ENCODE measurements at regions not wholly inside any gene's neighbourhood (a gene's known extent, or its start where the extent isn't known, plus 50 kb on each side); places are given as distances from the start of the nearest gene placed in this dataset.

- DNase-seq (ENCODE audit: low spot score), result no peak
Observed at GRCh38 chr1:23639460-23640095, 52.0 kb upstream of the RPL11 start.

GRCh38 chr1:23638786-23639241 lies 52.8 kb upstream of the RPL11 start:
- no peak for DNase-seq (ENCODE audit: low spot score)

GRCh38 chr1:23638188-23638619 lies 53.4 kb upstream of the RPL11 start:
- DNase-seq (ENCODE audit: low spot score), result no peak

- DNase-seq (ENCODE audit: low spot score), result no peak
Observed at GRCh38 chr1:23636009-23636408, 55.6 kb upstream of the RPL11 start.

GRCh38 chr1:23634840-23635651 lies 56.6 kb upstream of the RPL11 start:
- peak; percentile 86 for DNase-seq (ENCODE audit: low spot score)

- DNase-seq (ENCODE audit: low spot score), result no peak
Observed at GRCh38 chr1:23634518-23634839, 57.1 kb upstream of the RPL11 start.

- no peak for DNase-seq (ENCODE audit: low spot score)
Observed at GRCh38 chr1:23632479-23633160, 59.0 kb upstream of the RPL11 start.

GRCh38 chr1:23629708-23630290 lies 61.8 kb upstream of the RPL11 start:
- no peak for DNase-seq (ENCODE audit: low spot score)

GRCh38 chr1:23628951-23629387 lies 62.6 kb upstream of the RPL11 start:
- no peak for DNase-seq (ENCODE audit: low spot score)

GRCh38 chr1:23627069-23627735 lies 64.4 kb upstream of the RPL11 start:
- no peak for DNase-seq (ENCODE audit: low spot score)

GRCh38 chr1:23625929-23626535 lies 65.6 kb upstream of the RPL11 start:
- no peak for DNase-seq (ENCODE audit: low spot score)

GRCh38 chr1:23625459-23625858 lies 66.1 kb upstream of the RPL11 start:
- DNase-seq (ENCODE audit: low spot score), result no peak

GRCh38 chr1:23624440-23624839 lies 65.1 kb upstream of the ID3 start:
- DNase-seq (ENCODE audit: low spot score), result no peak

- no peak for DNase-seq (ENCODE audit: low spot score)
Observed at GRCh38 chr1:23622284-23622683, 63.0 kb upstream of the ID3 start.

GRCh38 chr1:23620605-23621004 lies 61.3 kb upstream of the ID3 start:
- no peak for DNase-seq (ENCODE audit: low spot score)

- peak; percentile 82 for DNase-seq (ENCODE audit: low spot score)
Observed at GRCh38 chr1:23619299-23620188, 60.2 kb upstream of the ID3 start.

GRCh38 chr1:23618586-23619083 lies 59.3 kb upstream of the ID3 start:
- DNase-seq (ENCODE audit: low spot score), result no peak

- no peak for DNase-seq (ENCODE audit: low spot score)
Observed at GRCh38 chr1:23617084-23617521, 57.8 kb upstream of the ID3 start.

GRCh38 chr1:23616292-23616824 lies 57.1 kb upstream of the ID3 start:
- DNase-seq (ENCODE audit: low spot score), result peak; percentile 53

GRCh38 chr1:23615852-23616251 lies 56.6 kb upstream of the ID3 start:
- DNase-seq (ENCODE audit: low spot score), result no peak
